ENCODE measurements at regions not wholly inside any gene's neighbourhood (a gene's known extent, or its start where the extent isn't known, plus 50 kb on each side); places are given as distances from the start of the nearest gene placed in this dataset.

DNA sequence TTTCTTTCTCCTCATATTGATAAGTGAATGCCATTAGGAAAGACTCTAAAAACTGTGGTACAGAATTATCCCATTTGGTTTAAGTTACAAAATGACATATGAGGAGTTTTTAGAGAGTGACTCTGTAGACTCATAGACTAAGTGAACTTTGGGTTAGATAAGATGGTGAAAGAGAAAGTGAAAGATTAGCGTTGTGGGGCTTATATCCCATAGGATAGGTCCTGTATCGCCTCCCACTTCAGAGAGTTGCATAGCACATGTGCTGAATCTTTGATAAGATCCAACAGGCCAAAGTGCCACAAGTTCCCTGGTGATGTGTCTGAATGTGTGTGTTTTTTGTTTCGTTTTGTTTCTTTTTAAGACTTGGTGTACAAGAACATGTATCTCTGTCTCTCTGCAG lies 666.9 kb downstream of the MECOM start:
- FAIRE-seq (peak; percentile 54), DNase-seq (ENCODE audit: insufficient read length) (no peak)
- TF ChIP-seq POLR2AphosphoS5 (IDR thresholded peaks at IDR 0.05; ENCODE audit: low read depth, low read length) (no peak), TAF1 (IDR thresholded peaks at IDR 0.05; ENCODE audit: borderline replicate concordance, low read depth, low read length) (no peak), POLR2A (IDR thresholded peaks at IDR 0.05; ENCODE audit: low read depth, low read length) (no peak)

DNA sequence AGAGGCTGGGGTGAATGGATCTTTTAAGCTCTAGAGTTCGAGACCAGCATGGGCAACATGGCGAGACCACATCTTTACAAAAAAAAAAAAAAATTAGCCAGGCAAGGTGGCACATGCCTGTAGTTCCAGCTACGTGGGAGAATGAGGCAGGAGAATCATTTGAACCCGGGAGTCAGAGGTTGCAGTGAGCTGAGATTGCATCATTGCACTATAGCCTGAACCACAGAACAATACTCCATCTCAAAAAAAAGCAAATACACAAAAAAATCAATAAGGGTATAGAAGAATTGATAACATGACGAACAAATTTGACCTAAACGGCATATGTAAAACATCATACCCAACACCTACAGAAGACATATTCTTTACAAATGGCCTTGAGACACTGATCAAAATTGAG lies 668.4 kb downstream of the MECOM start:
- no peak for FAIRE-seq
- TF ChIP-seq POLR2A (IDR thresholded peaks at IDR 0.05; ENCODE audit: low read depth, low read length) (no peak), POLR2AphosphoS5 (IDR thresholded peaks at IDR 0.05; ENCODE audit: low read depth, low read length) (no peak), TAF1 (IDR thresholded peaks at IDR 0.05; ENCODE audit: borderline replicate concordance, low read depth, low read length) (no peak)
- no peak for DNase-seq (ENCODE audit: insufficient read length)

DNA sequence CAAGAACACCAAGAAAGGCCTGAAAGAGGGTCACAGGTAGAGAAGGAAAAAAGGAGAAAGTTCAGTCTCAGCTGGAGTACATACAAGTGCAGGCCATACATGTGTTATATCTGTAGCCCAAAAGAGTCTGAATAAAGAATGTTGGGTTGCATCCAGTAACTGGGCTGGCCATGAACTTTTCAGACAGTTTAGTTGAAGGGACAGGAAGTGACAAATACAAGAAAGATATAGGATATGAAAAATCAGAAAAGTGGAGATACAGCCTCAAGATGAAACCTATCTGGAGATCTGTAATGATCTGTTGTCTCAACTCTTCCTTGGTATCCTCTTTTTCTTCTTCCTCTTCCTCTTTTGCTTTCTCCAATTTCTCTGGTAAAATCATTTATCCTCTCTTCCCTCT lies 671.7 kb downstream of the MECOM start:
- DNase-seq (ENCODE audit: insufficient read length) = no peak
- FAIRE-seq = no peak
- TF ChIP-seq POLR2AphosphoS5 (IDR thresholded peaks at IDR 0.05; ENCODE audit: low read depth, low read length) = no peak
- no peak for TF ChIP-seq TAF1 (IDR thresholded peaks at IDR 0.05; ENCODE audit: borderline replicate concordance, low read depth, low read length)
- no peak for TF ChIP-seq POLR2A (IDR thresholded peaks at IDR 0.05; ENCODE audit: low read depth, low read length)

DNA sequence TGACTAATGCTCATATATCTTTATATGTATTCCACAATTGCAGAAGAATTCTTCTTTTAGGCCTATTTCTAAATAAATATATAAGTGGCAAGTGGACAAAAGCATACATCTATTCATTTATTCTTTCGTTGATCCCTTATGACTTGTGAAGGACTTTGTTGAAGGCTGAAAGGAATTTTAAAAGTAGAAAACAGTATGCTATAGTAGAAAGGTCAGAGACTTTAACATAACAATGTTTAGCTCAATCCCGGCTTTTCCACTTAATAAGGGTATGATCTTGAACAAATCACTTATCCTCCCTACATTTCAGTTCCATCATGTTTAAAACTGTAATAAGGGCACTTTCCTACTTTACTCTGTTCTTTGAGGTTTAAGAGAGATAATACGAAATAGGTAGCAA lies 672.9 kb downstream of the MECOM start:
- TF ChIP-seq TAF1 (IDR thresholded peaks at IDR 0.05; ENCODE audit: borderline replicate concordance, low read depth, low read length) (no peak), POLR2AphosphoS5 (IDR thresholded peaks at IDR 0.05; ENCODE audit: low read depth, low read length) (no peak), POLR2A (IDR thresholded peaks at IDR 0.05; ENCODE audit: low read depth, low read length) (no peak)
- FAIRE-seq (no peak), DNase-seq (ENCODE audit: insufficient read length) (no peak)

DNA sequence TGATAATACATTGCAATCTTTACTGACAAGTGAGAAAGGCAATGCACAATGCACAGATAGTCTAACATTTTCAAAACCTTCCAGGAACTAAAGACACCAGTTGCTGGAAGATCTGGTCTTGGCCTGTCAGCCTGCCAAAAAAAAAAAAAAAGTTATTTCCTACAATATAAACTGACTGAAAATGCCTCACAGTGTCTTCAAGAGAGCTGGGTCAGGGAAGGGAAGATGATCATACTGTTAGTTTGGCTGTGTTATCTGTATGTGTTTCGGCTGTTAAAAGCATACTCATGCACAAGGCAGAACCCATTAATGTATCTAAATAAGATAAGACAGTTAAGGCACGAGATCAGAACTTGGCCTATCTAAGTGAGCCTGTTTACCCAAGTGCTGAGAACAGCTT lies 673.4 kb downstream of the MECOM start:
- FAIRE-seq (no peak), DNase-seq (ENCODE audit: insufficient read length) (no peak)
- no peak for TF ChIP-seq POLR2A (IDR thresholded peaks at IDR 0.05; ENCODE audit: low read depth, low read length)
- TF ChIP-seq TAF1 (IDR thresholded peaks at IDR 0.05; ENCODE audit: borderline replicate concordance, low read depth, low read length) = no peak
- no peak for TF ChIP-seq POLR2AphosphoS5 (IDR thresholded peaks at IDR 0.05; ENCODE audit: low read depth, low read length)

DNA sequence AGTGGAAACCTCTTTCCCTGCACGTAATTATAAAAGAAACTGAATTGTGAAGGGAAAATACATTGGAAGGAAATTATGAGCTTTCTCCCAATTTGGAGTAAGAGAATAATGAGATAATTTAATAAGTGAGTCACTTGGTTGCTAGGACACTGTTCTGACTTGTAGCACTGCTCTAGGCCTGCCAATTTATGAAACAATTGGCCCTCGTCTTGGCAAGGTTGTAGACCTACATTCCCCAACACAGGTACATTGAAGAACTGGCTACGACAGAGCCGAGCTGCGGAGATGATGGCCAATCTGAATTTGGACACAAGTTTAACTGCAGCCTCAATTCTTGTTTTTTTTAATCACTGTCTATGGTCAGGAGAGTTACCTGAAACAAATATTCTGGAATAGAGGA lies 674.1 kb downstream of the MECOM start:
- FAIRE-seq = no peak
- no peak for DNase-seq (ENCODE audit: insufficient read length)

DNA sequence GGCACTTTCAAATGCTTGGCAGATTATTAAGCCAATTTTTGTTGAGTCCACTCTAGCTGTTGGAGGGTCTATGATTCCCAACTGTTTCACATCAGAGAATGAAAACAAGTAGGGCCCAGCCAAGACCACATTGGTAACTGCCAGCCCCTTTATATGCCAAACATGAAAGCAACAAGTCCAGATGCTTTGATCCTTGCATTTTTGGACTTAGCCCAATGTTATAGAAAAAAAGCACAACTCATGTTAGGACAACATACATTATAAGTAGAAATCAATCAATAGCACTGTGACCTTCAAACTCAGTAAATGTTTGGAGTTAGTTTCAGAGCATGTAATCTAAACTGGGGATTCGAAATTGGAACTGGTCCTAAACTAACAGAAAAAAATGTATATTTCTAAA lies 674.7 kb downstream of the MECOM start:
- TF ChIP-seq POLR2A (IDR thresholded peaks at IDR 0.05; ENCODE audit: low read depth, low read length) (no peak), TAF1 (IDR thresholded peaks at IDR 0.05; ENCODE audit: borderline replicate concordance, low read depth, low read length) (no peak), POLR2AphosphoS5 (IDR thresholded peaks at IDR 0.05; ENCODE audit: low read depth, low read length) (no peak)
- no peak for FAIRE-seq
- DNase-seq (ENCODE audit: insufficient read length) = no peak

More for the DNA sequence above, 674.1 kb downstream of the MECOM start:
- no peak for TF ChIP-seq TAF1 (IDR thresholded peaks at IDR 0.05; ENCODE audit: borderline replicate concordance, low read depth, low read length)

DNA sequence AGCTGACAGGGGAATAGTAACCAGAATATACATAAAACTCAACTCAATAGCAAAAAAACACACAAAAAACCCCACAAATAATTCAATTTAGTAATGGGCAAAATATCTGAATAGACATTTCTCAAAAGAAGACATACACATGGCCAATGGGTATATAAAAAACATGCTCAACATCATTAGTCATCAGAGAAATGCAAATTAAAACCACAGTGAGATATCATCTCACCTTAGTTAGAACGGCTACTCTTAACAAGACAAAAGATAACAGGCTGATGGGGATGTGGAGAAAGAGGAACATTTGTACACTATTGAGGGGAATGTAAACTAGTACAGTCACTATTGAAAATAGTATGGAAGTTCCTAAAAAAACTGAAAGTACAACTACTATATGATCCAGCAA lies 678.6 kb downstream of the MECOM start:
- DNase-seq (ENCODE audit: insufficient read length) (no peak), FAIRE-seq (no peak)
- TF ChIP-seq POLR2A (IDR thresholded peaks at IDR 0.05; ENCODE audit: low read depth, low read length) (no peak), TAF1 (IDR thresholded peaks at IDR 0.05; ENCODE audit: borderline replicate concordance, low read depth, low read length) (no peak), POLR2AphosphoS5 (IDR thresholded peaks at IDR 0.05; ENCODE audit: low read depth, low read length) (no peak)

DNA sequence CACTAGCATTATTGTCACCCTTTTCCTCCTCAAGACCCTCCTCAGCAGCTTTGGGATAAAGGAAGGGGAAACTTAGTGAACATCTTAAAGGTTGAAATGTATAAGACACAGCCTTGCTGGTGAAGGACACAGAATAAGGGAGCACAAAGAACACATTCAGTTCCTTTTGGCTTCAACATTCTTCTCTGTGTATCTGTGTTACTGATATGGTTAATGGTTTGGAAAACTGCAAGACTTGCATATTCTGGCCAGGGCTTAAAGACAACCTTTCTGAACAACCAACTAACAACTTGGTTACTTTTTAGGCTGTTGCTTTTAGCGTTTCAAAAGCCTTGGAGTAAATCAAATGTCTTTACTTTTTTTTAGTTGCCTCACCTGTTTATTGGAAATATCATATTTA lies 680.5 kb downstream of the MECOM start:
- no peak for DNase-seq (ENCODE audit: insufficient read length)
- TF ChIP-seq TAF1 (IDR thresholded peaks at IDR 0.05; ENCODE audit: borderline replicate concordance, low read depth, low read length) (no peak), POLR2AphosphoS5 (IDR thresholded peaks at IDR 0.05; ENCODE audit: low read depth, low read length) (no peak), POLR2A (IDR thresholded peaks at IDR 0.05; ENCODE audit: low read depth, low read length) (no peak)
- FAIRE-seq = no peak

DNA sequence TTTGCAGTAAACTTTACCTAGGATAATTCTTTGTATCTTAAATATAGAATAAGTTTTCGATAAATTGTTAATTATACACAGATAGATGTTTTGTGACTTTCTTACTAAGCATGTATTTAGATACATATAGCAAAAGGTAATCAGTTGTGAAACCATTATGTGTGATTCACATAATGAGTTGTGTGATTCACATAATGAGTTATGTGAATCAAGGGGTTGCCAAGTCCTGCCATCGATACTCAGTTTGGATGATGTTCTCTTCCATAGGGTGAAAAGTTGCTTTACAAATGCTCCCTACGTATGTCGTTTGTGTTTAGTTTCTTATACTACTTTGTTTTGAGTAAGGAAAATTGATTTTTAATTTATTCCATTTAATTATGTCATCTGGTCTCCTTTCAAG lies 682.1 kb downstream of the MECOM start:
- FAIRE-seq (no peak), DNase-seq (ENCODE audit: insufficient read length) (no peak)
- TF ChIP-seq POLR2A (IDR thresholded peaks at IDR 0.05; ENCODE audit: low read depth, low read length) (no peak), POLR2AphosphoS5 (IDR thresholded peaks at IDR 0.05; ENCODE audit: low read depth, low read length) (no peak)

DNA sequence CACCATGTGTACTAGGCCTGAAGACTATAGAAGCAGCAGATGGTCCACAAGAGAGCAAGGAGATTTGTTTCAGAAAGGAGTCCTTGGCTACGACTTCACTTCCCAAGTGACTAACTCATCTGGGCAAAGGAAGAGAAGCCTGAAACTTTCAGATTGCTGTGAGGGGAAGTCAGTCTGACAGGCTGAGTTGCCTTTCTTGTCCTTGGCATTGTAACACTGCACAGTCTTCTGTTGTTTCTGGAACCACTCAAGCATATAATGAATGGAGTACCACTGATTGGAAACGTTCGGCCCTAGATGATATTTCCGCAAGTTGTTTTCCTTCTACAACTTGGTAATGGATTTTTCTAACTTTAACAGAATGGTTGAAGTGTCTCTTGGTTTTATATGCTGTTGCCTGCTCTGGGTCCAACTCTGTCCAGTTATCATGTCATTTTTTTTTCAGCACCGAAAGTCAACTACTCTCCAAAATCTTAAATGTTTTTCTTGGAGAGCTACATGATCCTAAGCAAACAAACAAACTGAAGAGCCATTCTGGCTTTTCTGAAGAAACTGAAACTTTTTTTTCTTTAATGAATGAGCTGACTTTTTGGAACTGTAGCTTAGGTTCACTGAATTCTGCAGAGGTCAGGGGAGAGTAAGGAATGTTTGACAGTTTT lies 685.7 kb downstream of the MECOM start:
- FAIRE-seq = no peak
- no peak for DNase-seq (ENCODE audit: insufficient read length)

DNA sequence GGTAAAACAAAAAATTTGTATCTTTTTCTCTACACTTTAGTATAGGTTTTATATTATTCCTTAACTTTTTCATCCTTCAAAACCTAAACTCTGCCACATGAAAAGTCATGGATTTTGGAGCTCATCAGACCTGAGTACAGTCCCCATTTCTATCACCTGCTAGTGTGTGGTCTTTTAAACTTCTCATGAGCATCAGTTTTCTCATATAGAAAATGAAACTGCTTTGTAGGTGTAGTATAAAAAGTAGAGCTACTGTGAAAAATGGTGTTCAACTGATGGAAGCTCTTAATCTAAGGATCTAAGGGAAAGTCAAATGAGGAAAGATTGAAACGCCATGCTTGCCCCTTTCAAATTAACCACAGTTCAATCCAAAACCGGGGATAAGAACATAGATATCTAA lies 686.5 kb downstream of the MECOM start:
- TF ChIP-seq POLR2A (IDR thresholded peaks at IDR 0.05; ENCODE audit: low read depth, low read length) (no peak), POLR2AphosphoS5 (IDR thresholded peaks at IDR 0.05; ENCODE audit: low read depth, low read length) (no peak)
- no peak for DNase-seq (ENCODE audit: insufficient read length)
- no peak for FAIRE-seq

More for the DNA sequence above, 685.7 kb downstream of the MECOM start:
- TF ChIP-seq POLR2A (IDR thresholded peaks at IDR 0.05; ENCODE audit: low read depth, low read length) (no peak), TAF1 (IDR thresholded peaks at IDR 0.05; ENCODE audit: borderline replicate concordance, low read depth, low read length) (no peak), POLR2AphosphoS5 (IDR thresholded peaks at IDR 0.05; ENCODE audit: low read depth, low read length) (no peak)

DNA sequence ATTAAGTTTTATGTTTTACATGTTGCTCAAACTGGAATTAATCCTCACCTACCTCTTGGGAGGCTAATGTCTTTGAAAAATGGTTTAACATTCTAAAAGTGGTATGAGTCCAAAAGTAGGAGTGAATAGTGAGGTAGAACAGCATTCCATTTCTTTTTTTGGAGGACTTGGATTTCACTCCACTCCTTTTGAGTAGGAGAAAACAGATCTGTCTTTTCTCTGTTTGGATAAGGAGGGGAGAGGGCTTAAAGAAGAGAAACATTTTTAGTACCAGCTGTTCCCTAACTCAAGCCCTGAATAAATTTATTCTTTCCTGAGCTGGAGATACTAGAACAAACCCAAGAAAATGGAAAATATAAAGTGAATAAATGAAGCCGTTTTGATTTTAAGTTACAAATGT lies 687.9 kb downstream of the MECOM start:
- DNase-seq (ENCODE audit: insufficient read length) (no peak), FAIRE-seq (no peak)
- TF ChIP-seq POLR2AphosphoS5 (IDR thresholded peaks at IDR 0.05; ENCODE audit: low read depth, low read length) (no peak), TAF1 (IDR thresholded peaks at IDR 0.05; ENCODE audit: borderline replicate concordance, low read depth, low read length) (no peak), POLR2A (IDR thresholded peaks at IDR 0.05; ENCODE audit: low read depth, low read length) (no peak)
